ENCODE measurements at regions not wholly inside any gene's neighbourhood (a gene's known extent, or its start where the extent isn't known, plus 50 kb on each side); places are given as distances from the start of the nearest gene placed in this dataset.

DNA sequence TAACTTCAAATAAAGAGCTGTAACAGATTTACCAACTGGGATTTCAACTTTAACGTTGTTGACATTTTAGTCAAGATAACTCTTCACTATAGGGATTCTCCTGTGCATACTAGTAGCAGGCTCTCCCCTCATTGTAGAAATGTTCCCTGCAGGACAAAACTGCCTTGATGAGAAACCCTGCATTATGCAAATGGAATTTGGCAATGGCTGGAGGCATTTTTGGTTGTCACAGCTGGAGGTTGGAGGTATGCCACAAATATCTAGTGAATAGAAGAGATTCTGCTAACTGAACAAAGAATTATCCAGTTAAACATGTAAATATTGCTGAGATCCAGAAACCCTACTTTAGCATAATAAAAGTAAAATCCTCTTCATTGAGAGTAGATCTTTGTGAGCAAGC lies 928.8 kb upstream of the ALCAM start:
- H3K4me2 ChIP-seq (ENCODE audit: insufficient read depth, insufficient read length, low read length), result no peak overlapping the region
- no peak overlapping the region for H3K23ac ChIP-seq (ENCODE audit: insufficient read length, low read depth, low read length)
- peaks cover 36 to 46% of the 10 kb centered on the region in 2 experiments for H3K4me1 Mint-ChIP-seq
- no peaks in the 10 kb centered on the region for H3K27me3 Mint-ChIP-seq (ENCODE audit: low read depth)
- no peak overlapping the region for H3K56ac ChIP-seq (ENCODE audit: insufficient read length, low read depth, low read length)
- no peak overlapping the region for H4K91ac ChIP-seq (ENCODE audit: insufficient read length, low read depth, low read length)
- H4K8ac ChIP-seq (replicated peaks; ENCODE audit: insufficient read length, low read depth, low read length), result no peak overlapping the region
- no peaks in the 10 kb centered on the region for H3K9me3 ChIP-seq (ENCODE audit: control insufficient read depth, low read depth, low read length)
- TF ChIP-seq, protein P1, sequence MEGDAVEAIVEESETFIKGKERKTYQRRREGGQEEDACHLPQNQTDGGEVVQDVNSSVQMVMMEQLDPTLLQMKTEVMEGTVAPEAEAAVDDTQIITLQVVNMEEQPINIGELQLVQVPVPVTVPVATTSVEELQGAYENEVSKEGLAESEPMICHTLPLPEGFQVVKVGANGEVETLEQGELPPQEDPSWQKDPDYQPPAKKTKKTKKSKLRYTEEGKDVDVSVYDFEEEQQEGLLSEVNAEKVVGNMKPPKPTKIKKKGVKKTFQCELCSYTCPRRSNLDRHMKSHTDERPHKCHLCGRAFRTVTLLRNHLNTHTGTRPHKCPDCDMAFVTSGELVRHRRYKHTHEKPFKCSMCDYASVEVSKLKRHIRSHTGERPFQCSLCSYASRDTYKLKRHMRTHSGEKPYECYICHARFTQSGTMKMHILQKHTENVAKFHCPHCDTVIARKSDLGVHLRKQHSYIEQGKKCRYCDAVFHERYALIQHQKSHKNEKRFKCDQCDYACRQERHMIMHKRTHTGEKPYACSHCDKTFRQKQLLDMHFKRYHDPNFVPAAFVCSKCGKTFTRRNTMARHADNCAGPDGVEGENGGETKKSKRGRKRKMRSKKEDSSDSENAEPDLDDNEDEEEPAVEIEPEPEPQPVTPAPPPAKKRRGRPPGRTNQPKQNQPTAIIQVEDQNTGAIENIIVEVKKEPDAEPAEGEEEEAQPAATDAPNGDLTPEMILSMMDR (conservative IDR thresholded peaks at IDR 0.05), result no peak
- H2BK12ac ChIP-seq (ENCODE audit: insufficient read length, low read depth, low read length), result no peak overlapping the region
- peaks cover 0 to 5% (median 3%) of the 10 kb centered on the region in 3 experiments; a peak in 4 of 7 replicates for H3K36me3 Mint-ChIP-seq (ENCODE audit: insufficient read depth in 1 of 3, low read depth in 3 of 3)
- no peak overlapping the region for H2BK15ac ChIP-seq (ENCODE audit: low read depth, low read length)
- no peak overlapping the region for H3K4ac ChIP-seq (ENCODE audit: low read depth, low read length)
- no peaks in the 10 kb centered on the region for H3K79me2 ChIP-seq (ENCODE audit: insufficient read depth, low read length)
- H2BK20ac ChIP-seq (ENCODE audit: low read depth, low read length, poor library complexity, severe bottlenecking), result no peak overlapping the region
- H3T11ph ChIP-seq (ENCODE audit: low read length), result no peak overlapping the region
- no peaks in the 10 kb centered on the region for H3K79me1 ChIP-seq (ENCODE audit: insufficient read depth, low read depth, low read length, poor library complexity, severe bottlenecking)
- H3K27ac ChIP-seq (ENCODE audit: insufficient read length, low read depth, low read length), result peak overlapping the region; percentile 33
- H3K4me1 ChIP-seq (ENCODE audit: insufficient read depth, low read length), result peaks cover 3% of the 10 kb centered on the region; the same call in 1 of the 2 replicates
- H2BK120ac ChIP-seq (ENCODE audit: low read depth, low read length, poor library complexity, severe bottlenecking), result no peak overlapping the region
- peak overlapping the region; percentile 30 to 97 (median 95); a peak in 5 of 7 replicates for H3K27ac Mint-ChIP-seq
- WGBS (ENCODE audit: extremely low coverage, insufficient read length, low lambda C conversion rate), result no CpG with 5 or more reads among the region's 1 CpG
- no peak overlapping the region for H2AFZ ChIP-seq (ENCODE audit: low read length)
- H3K4me3 Mint-ChIP-seq, result no peak overlapping the region
- DNase-seq, result no peak
- no peak overlapping the region for H3K14ac ChIP-seq (ENCODE audit: insufficient read depth, low read length)
- no peak overlapping the region for H2BK5ac ChIP-seq (ENCODE audit: insufficient read length, low read length)
- no peaks in the 10 kb centered on the region for H4K20me1 ChIP-seq (ENCODE audit: control insufficient read depth, insufficient read depth, insufficient read length)
- peaks cover 6 to 10% of the 10 kb centered on the region in 2 experiments; a peak in 4 of 5 replicates for H3K9me3 Mint-ChIP-seq
- no peaks in the 10 kb centered on the region for H3K27me3 ChIP-seq (ENCODE audit: insufficient read depth, low read length)
- no peak overlapping the region for H4K5ac ChIP-seq (ENCODE audit: insufficient read length, low read depth, low read length)
- no peak overlapping the region for H2AK5ac ChIP-seq (ENCODE audit: insufficient read length, low read length)
- H3K18ac ChIP-seq (ENCODE audit: insufficient read length, low read depth, low read length), result no peak overlapping the region
- no peak overlapping the region for H3K9ac ChIP-seq (ENCODE audit: extremely low read depth, insufficient read length, low read length)
- no peaks in the 10 kb centered on the region for H3K23me2 ChIP-seq (ENCODE audit: insufficient read length, low read depth, low read length, poor library complexity, severe bottlenecking)
